ENCODE measurements at regions not wholly inside any gene's neighbourhood (a gene's known extent, or its start where the extent isn't known, plus 50 kb on each side); places are given as distances from the start of the nearest gene placed in this dataset.

DNA sequence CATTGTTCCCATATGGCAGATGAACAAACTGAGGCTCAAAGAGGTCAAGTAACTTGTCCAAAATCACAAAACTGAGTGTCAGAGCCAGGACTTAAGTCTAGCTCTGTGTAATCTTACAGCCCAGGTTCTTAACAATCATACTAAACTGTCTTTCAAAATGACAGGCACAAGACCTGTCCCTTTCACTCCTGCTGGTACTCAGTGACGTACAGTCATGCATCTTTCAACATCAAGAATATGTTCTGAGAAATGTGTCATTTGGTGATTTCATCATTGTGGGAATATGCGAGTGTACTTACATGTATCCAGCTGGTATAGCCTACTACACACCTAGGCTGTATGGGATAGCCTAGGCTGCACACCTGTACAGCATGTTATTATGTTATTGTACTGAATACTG lies 646.8 kb upstream of the WWC1 start (continued):
- TF ChIP-seq USF2 (IDR thresholded peaks at IDR 0.05; ENCODE audit: borderline replicate concordance, low read depth, low read length) (no peak), TCF7 (IDR thresholded peaks at IDR 0.05; ENCODE audit: borderline replicate concordance) (no peak), ZZZ3 (IDR thresholded peaks at IDR 0.05; ENCODE audit: control insufficient read depth, insufficient read length, low read depth) (no peak), KAT2A (conservative IDR thresholded peaks at IDR 0.05; ENCODE audit: control insufficient read depth, low read depth, low read length) (no peak)

DNA sequence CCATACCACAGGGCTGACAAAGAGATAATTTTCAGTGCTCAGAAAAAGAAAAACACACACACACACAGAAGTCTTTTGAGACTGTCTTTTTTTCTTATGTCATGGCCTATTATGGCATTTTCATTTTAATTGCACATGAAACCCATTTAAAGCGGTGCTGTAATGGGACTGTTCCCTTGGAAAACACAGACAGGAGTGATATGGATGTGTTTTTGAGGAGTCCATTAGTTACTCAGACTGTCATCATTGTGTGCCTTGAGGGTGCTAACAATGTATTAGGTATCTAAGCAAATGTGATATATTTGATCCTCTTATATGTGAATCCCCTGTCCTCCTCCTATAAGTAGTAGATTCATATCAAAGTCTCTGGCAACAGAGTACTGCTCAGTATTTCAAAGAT lies 642.0 kb upstream of the WWC1 start:
- H3K9ac ChIP-seq (ENCODE audit: control insufficient read depth, insufficient read depth, low read length), result no peak overlapping the region
- no peak for FAIRE-seq
- H3K9me3 ChIP-seq (replicated peaks; ENCODE audit: control insufficient read depth, insufficient read depth, low read length), result no peaks in the 10 kb centered on the region
- ATAC-seq, result no peak
- POLR2A ChIA-PET, result no interaction called here
- no peaks in the 10 kb centered on the region for H4K20me1 ChIP-seq (ENCODE audit: control insufficient read depth, insufficient read depth)
- H3K4me1 ChIP-seq (ENCODE audit: control insufficient read depth, insufficient read depth, low read length), result no peaks in the 10 kb centered on the region
- CTCF ChIA-PET, result no interaction called here
- H3K4me3 ChIP-seq, result no peak overlapping the region
- no peak overlapping the region for H2AFZ ChIP-seq (ENCODE audit: control insufficient read depth, low read depth, low read length)
- no peaks in the 10 kb centered on the region for H3K36me3 ChIP-seq (ENCODE audit: control insufficient read depth in 2 of 2, insufficient read depth in 2 of 2, low read length in 1 of 2)
- no peak for DNase-seq (ENCODE audit: low read depth, low spot score)
- RAD21 ChIA-PET (ENCODE audit: unreplicated experiment), result no interaction called here
- intact Hi-C loops (cut with micrococcal nuclease; ENCODE audit: unreplicated experiment) (no loop called here), in situ Hi-C loops (cut with MboI) (no loop called here)
- H3K79me2 ChIP-seq (ENCODE audit: control insufficient read depth, insufficient read depth, low read length), result no peaks in the 10 kb centered on the region
- no peak overlapping the region for H3K4me2 ChIP-seq (ENCODE audit: control insufficient read depth, insufficient read depth)
- H3K27ac ChIP-seq (ENCODE audit: control insufficient read depth, insufficient read depth), result no peak overlapping the region
- SMC1A ChIA-PET (ENCODE audit: uncharacterized antibody, unreplicated experiment), result no interaction called here
- BruUV-seq (replicated peaks), result no TSS peak
- TF ChIP-seq STAT1 (conservative IDR thresholded peaks at IDR 0.05) (no peak), BRCA1 (IDR thresholded peaks at IDR 0.05; ENCODE audit: low read depth, low read length) (no peak), HDAC6 (IDR thresholded peaks at IDR 0.05; ENCODE audit: unreplicated experiment) (no peak)
- TF ChIP-seq, protein P1, sequence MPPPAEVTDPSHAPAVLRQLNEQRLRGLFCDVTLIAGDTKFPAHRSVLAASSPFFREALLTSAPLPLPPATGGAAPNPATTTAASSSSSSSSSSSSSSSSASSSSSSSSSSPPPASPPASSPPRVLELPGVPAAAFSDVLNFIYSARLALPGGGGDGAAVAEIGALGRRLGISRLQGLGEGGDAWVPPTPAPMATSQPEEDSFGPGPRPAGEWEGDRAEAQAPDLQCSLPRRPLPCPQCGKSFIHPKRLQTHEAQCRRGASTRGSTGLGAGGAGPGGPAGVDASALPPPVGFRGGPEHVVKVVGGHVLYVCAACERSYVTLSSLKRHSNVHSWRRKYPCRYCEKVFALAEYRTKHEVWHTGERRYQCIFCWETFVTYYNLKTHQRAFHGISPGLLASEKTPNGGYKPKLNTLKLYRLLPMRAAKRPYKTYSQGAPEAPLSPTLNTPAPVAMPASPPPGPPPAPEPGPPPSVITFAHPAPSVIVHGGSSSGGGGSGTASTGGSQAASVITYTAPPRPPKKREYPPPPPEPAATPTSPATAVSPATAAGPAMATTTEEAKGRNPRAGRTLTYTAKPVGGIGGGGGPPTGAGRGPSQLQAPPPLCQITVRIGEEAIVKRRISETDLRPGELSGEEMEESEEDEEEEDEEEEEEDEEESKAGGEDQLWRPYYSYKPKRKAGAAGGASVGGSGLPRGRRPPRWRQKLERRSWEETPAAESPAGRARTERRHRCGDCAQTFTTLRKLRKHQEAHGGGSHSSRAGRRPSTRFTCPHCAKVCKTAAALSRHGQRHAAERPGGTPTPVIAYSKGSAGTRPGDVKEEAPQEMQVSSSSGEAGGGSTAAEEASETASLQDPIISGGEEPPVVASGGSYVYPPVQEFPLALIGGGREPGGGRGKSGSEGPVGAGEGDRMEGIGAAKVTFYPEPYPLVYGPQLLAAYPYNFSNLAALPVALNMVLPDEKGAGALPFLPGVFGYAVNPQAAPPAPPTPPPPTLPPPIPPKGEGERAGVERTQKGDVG (CRISPR knock-in tag; IDR thresholded peaks at IDR 0.05), result no peak
- 33% methylated on average over 1 of the region's 1 CpG for WGBS (ENCODE audit: insufficient coverage, insufficient replicate concordance, low lambda C conversion rate, missing lambda C conversion rate)
- peaks cover 0 to 1% of the 10 kb centered on the region in 2 experiments; a peak in 1 of 4 replicates for H3K27me3 ChIP-seq (replicated peaks in 1 of 2; ENCODE audit: control insufficient read depth in 2 of 2, insufficient read depth in 2 of 2, low read length in 1 of 2)

Measured in GM12878 (cell line).